NCI-H82 treated with DMSO at 0.1 percent for 48 hours (cell line): ENCODE measurements at regions not wholly inside any gene's neighbourhood (a gene's known extent, or its start where the extent isn't known, plus 50 kb on each side); places are given as distances from the start of the nearest gene placed in this dataset.

Experiments used
- DNase-seq: peaks from one replicate; lab custom pipeline; 2025; ENCODE audit not compliant: unreplicated experiment; lab: John Stamatoyannopoulos, UW

- DNase-seq: no peak
These were observed 389.3 kb upstream of the DMAC1 start for GRCh38 chr9:8188723-8189407.

GRCh38 chr9:8186560-8186959 lies 387.0 kb upstream of the DMAC1 start:
- DNase-seq: no peak

GRCh38 chr9:8183618-8184017 lies 384.0 kb upstream of the DMAC1 start:
- no peak for DNase-seq

- DNase-seq: no peak
These were observed 379.9 kb upstream of the DMAC1 start for GRCh38 chr9:8179381-8180053.

GRCh38 chr9:8172000-8172399 lies 372.4 kb upstream of the DMAC1 start:
- no peak for DNase-seq

- DNase-seq: no peak
These were observed 369.4 kb upstream of the DMAC1 start for GRCh38 chr9:8168916-8169438.

- no peak for DNase-seq
These were observed 361.2 kb upstream of the DMAC1 start for GRCh38 chr9:8160787-8161186.

GRCh38 chr9:8158574-8158973 lies 359.0 kb upstream of the DMAC1 start:
- DNase-seq: no peak

GRCh38 chr9:8157683-8158324 lies 358.2 kb upstream of the DMAC1 start:
- no peak for DNase-seq

GRCh38 chr9:8156346-8156745 lies 356.8 kb upstream of the DMAC1 start:
- DNase-seq: no peak

- DNase-seq: no peak
These were observed 356.1 kb upstream of the DMAC1 start for GRCh38 chr9:8155706-8156105.

- no peak for DNase-seq
These were observed 344.1 kb upstream of the DMAC1 start for GRCh38 chr9:8143677-8144076.

GRCh38 chr9:8140557-8140956 lies 341.0 kb upstream of the DMAC1 start:
- DNase-seq: no peak

- DNase-seq: no peak
These were observed 340.2 kb upstream of the DMAC1 start for GRCh38 chr9:8139756-8140155.

GRCh38 chr9:8136477-8136876 lies 336.9 kb upstream of the DMAC1 start:
- DNase-seq: no peak

- no peak for DNase-seq
These were observed 335.1 kb upstream of the DMAC1 start for GRCh38 chr9:8134635-8135034.

GRCh38 chr9:8133606-8134005 lies 334.0 kb upstream of the DMAC1 start:
- DNase-seq: no peak

GRCh38 chr9:8115570-8115969 lies 316.0 kb upstream of the DMAC1 start:
- no peak for DNase-seq

GRCh38 chr9:8114826-8115225 lies 315.2 kb upstream of the DMAC1 start:
- DNase-seq: no peak

- DNase-seq: no peak
These were observed 306.8 kb upstream of the DMAC1 start for GRCh38 chr9:8106362-8106761.

- DNase-seq: no peak
These were observed 302.0 kb upstream of the DMAC1 start for GRCh38 chr9:8101607-8102006.

GRCh38 chr9:8096091-8096490 lies 296.5 kb upstream of the DMAC1 start:
- no peak for DNase-seq
